IPS DF 4.7 (cell line): ENCODE measurements at regions not wholly inside any gene's neighbourhood (a gene's known extent, or its start where the extent isn't known, plus 50 kb on each side); places are given as distances from the start of the nearest gene placed in this dataset.

Experiments used
- DNase-seq: peaks from one replicate; pipeline ENCODE4 v3.0.0-alpha.2; 2013; ENCODE audit warnings: low spot score; ENCODE audit errors: extremely low read depth

GRCh38 chr2:41926614-41927580, 120.9 kb upstream of the PKDCC start:
- DNase-seq: no peak

GRCh38 chr2:41927581-41928264, 120.1 kb upstream of the PKDCC start:
- no peak for DNase-seq

- DNase-seq: no peak
These were observed 119.3 kb upstream of the PKDCC start for GRCh38 chr2:41928526-41928925.

- no peak for DNase-seq
These were observed 116.8 kb upstream of the PKDCC start for GRCh38 chr2:41930807-41931566.

- no peak for DNase-seq
These were observed 115.4 kb upstream of the PKDCC start for GRCh38 chr2:41932241-41933045.

- DNase-seq: no peak
These were observed 114.8 kb upstream of the PKDCC start for GRCh38 chr2:41933046-41933420.

- DNase-seq: no peak
These were observed 114.1 kb upstream of the PKDCC start for GRCh38 chr2:41933585-41934320.

GRCh38 chr2:41934329-41934958, 113.4 kb upstream of the PKDCC start:
- no peak for DNase-seq

- no peak for DNase-seq
These were observed 112.8 kb upstream of the PKDCC start for GRCh38 chr2:41935002-41935401.

GRCh38 chr2:41935825-41936224, 112.0 kb upstream of the PKDCC start:
- no peak for DNase-seq

- no peak for DNase-seq
These were observed 110.9 kb upstream of the PKDCC start for GRCh38 chr2:41936771-41937463.

GRCh38 chr2:41937464-41937906, 110.3 kb upstream of the PKDCC start:
- no peak for DNase-seq

GRCh38 chr2:41937921-41938708, 109.7 kb upstream of the PKDCC start:
- no peak for DNase-seq

- no peak for DNase-seq
These were observed 107.6 kb upstream of the PKDCC start for GRCh38 chr2:41940060-41940744.

- DNase-seq: no peak
These were observed 107.1 kb upstream of the PKDCC start for GRCh38 chr2:41940745-41941063.

GRCh38 chr2:41941831-41942230, 106.0 kb upstream of the PKDCC start:
- DNase-seq: no peak

GRCh38 chr2:41942278-41942677, 105.5 kb upstream of the PKDCC start:
- DNase-seq: no peak

GRCh38 chr2:41943159-41943558, 104.7 kb upstream of the PKDCC start:
- no peak for DNase-seq
